COLO668 (cell line): ENCODE measurements at regions not wholly inside any gene's neighbourhood (a gene's known extent, or its start where the extent isn't known, plus 50 kb on each side); places are given as distances from the start of the nearest gene placed in this dataset.
"Not testable (repeated sequence)": the region's sequence is repeated elsewhere in the genome, so short reads cannot be mapped to it uniquely, and the experiment has no call there.

Source experiments
- DNase-seq: peaks from one replicate; lab custom pipeline; 2025; ENCODE audit not compliant: unreplicated experiment; lab: John Stamatoyannopoulos, UW

GRCh38 chr6:26795474-26796307 is 136.1 kb upstream of the ZNF322 start:
- not testable (repeated sequence) for DNase-seq

DNA sequence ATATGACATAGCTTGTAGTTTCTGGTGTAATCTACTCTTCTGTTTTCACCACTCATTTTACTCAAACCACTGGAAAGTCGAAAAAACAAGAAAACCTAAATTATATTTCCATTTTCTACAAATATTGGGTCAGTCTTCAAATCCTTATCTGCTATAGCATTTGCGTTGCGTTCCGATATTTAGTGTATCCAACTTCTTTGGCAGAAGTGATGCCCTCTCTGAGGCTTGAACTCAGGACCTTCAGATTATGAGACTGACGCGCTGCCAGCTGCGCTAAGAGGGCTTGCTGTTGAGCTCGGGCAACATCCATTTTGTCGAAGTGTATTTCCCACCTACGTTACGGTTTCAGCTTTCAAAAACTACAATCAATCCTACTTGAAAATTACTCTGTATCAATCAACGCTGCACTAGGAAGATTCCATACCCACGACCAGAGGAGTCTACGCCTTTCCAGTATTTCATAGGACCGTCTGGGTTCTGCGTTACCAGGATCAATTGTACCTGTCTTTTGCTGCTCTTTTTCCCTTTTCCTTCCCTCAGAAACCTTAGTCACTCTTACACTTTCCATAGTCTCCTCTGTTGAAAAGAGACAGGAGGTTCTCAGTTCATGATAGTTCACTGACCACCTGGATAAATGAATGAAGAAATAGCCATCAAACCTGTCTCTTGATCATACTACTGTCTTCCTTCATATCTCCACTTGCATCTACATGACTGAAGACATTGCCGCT is 140.5 kb upstream of the ZNF322 start:
- DNase-seq = not testable (repeated sequence)

DNA sequence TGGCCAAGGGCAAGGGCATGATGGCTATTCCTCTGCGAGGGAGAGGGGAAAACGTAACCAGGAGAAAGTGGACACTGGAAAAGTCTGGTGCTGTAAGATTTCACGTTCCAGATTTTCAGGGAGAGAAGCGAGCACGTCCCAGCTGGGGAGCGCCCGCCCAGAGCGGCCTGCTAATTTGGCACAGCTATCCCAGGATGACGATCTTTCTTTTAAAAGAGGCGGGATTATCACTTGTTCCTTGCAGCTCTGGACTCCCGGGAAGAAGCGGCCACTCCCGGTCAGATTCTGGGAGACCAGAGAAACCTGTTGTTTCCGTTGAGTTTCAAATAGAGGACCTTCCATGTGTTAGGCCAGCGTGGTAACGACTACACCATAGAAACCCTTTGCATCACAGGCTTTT is 144.2 kb upstream of the ZNF322 start:
- not testable (repeated sequence) for DNase-seq

- DNase-seq = not testable (repeated sequence)
These were observed 152.1 kb upstream of the ZNF322 start for GRCh38 chr6:26811486-26812116.

GRCh38 chr6:26818640-26819225 is 159.2 kb upstream of the ZNF322 start:
- not testable (repeated sequence) for DNase-seq

DNA sequence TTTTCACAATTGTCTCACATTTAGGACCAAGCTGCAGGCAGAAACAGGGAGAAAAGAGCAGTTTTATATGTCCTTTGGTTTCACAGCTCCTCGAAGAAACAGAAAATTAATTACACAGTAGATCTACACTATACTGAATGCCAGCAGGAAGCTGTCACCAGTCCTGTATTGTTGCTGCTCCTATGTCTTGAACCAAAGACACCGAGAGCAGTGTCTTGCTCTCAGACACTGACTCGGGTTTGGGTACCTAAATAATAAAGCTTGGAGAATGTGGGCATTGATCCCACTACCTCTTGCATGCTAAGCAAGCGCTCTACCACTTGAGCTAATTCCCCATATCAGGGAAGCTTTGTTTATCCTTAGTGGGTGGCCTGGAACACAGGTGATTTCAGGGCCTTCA is 168.4 kb upstream of the ZNF322 start:
- DNase-seq = not testable (repeated sequence)

DNA sequence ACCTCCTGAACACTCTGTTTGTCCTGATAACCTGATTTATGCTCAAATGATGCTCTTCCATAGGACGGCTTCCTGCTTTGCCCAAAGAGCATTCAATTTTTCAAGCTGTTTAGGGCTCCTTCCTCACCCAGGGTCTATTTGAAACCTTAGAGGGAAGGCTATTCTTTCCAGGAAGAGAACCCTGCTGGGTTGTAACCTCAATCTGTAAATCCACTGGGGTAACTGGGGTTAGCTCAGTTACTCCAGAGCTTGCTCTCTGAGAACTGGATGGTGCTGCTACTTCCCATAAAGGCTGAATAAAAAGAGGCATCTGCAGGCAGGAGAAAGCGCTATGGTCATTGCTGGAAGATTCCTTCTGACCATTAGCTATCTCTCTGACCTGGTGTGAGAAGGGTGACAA is 169.9 kb upstream of the ZNF322 start:
- not testable (repeated sequence) for DNase-seq

- not testable (repeated sequence) for DNase-seq
These were observed 171.4 kb upstream of the ZNF322 start for GRCh38 chr6:26830992-26831391.

DNA sequence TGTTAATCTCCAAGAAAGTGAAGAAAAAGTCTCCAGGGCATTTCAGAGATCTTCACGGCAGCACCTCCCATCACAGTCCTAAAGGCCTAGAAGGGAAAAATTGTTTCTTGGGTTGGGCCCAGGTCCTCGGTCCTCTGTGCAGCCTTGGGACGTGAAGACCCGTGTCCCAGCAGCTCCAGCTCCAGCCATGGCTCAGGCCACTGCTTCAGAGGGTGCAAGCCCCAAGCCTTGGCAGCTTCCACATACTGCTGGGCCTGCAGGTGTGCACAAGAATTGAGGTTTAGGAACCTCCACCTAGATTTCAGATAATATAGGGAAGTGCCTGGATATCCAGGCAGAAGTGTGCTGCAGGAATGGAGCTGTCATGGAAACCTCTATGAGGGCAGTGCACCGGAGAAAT is 176.2 kb upstream of the ZNF322 start:
- DNase-seq = not testable (repeated sequence)

GRCh38 chr6:26836657-26837056 is 177.1 kb upstream of the ZNF322 start:
- DNase-seq = not testable (repeated sequence)

DNA sequence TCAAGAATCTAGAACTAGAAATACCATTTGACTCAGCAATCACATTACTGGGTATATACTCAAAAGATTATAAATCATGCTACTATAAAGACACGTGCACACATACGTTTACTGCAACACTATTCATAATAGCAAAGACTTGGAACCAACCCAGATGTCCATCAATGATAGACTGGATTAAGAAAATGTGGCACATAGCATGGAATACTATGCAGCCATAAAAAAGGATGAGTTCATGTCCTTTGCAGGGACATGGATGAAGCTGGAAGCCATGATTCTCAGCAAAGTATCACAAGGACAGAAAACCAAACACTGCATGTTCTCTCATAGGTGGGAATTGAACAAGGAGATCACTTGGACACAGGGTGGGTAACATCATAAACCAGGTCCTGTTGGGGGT is 185.3 kb upstream of the ZNF322 start:
- not testable (repeated sequence) for DNase-seq

GRCh38 chr6:26857289-26857688 is 197.7 kb upstream of the ZNF322 start:
- DNase-seq = not testable (repeated sequence)

GRCh38 chr6:26859067-26859770 is 199.7 kb upstream of the ZNF322 start:
- DNase-seq = not testable (repeated sequence)

DNA sequence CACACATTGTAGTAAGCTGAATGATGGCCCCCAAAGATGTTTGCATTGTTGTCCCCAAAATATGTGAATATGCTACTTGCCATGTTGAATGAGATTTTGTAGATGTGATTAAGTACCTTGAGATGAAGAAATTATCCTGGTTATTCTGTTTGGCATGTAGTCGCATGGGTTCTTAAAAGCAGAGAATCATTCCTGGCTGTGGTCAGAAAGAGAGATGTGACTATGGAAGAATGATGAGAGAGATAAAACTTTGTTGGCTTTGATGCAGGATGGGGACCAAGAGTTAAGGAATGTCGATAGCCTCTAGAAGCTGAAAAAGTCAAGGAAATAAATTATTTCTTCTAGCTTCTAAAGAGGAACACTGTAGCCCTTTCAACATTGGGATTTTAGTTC is 200.2 kb upstream of the ZNF322 start:
- DNase-seq = not testable (repeated sequence)

DNA sequence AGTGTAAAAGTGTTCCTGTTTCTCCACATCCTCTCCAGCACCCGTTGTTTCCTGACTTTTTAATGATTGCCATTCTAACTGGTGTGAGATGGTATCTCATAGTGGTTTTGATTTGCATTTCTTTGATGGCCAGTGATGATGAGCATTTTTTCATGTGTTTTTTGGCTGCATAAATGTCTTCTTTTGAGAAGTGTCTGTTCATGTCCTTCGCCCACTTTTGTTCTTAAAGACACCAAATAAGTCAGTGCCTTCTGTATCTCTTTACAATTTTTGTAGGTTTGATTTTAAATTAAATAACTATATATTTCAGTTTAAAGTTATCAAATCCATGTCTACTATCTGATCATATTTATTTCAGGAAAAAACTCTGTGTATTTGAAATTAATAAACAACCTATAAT is 202.4 kb upstream of the ZNF322 start:
- DNase-seq = not testable (repeated sequence)

DNA sequence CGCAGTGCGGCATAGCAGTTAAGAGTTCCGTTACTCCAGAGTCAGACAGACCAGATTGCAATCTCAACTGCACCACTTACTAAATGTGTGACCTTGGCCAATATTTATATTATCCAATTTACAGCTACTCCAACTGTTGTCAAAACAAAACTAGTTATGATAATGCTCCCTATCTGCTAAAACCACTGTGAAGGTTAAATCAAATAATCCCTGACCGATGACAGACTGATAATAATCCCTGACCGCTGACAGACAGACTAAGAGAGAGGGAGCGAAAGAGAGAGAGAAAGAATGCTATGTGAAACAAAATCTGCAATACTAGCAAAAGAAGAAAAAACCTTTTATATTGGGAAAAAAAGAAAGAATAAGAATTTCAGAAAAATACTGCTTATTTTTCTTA is 204.1 kb upstream of the ZNF322 start:
- DNase-seq = not testable (repeated sequence)

DNA sequence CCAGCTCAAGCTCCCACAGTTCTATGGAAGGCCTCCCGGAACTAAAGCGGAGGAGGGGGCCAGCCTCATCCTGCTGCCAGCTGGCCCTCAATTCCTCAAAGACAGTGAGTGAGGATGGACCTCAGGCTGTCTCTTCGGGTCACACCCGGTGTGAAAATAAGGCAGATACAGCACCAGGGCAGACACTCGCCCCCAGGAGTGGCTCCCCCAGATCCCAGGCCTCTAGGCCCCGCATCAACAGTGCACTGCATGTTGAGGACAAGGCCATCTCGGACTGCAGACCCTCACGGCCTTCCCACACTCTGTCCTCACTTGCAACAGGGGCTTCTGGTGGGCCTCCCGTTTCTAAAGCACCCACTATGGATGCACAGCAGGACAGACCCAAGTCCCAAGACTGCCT is 239.2 kb upstream of the ZNF322 start:
- DNase-seq = not testable (repeated sequence)

DNA sequence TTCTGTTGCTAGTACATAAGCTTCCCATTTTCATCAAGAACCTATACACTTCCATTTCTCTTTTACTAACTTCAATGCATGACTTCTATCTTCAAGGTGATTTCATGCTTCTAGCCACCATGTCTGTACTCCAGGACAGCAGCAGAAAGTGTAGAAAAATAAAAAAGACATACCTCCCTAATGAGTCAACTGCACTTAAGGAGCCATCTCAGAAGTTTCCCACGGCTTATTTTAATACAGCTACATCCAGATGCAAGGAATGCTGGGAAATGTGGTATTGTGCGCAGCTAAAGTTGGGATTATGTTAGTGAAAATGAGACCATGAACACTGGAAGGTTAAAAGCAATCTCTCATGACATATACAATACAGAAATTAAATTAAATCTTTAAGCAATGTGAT is 264.7 kb upstream of the ZNF322 start:
- DNase-seq = not testable (repeated sequence)

DNA sequence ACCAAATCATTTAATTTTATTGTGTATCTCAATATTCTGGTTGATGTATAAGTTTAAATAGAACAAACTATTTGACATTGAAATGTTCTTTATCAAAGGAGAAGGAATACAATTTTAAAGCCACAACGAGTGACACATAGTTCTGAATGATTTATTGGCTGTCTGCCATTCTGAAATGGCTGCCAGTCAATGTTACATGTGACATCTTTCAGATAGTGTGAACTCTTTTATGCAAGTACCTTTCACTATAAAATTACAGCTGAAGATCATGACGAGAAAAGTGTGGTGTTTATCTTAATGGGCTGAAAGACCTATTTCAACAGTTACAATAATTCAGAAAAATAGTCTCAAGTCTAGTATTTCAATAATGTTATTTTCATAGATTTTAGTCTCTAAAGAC is 268.6 kb upstream of the ZNF322 start:
- DNase-seq = not testable (repeated sequence)

- DNase-seq = not testable (repeated sequence)
These were observed 277.7 kb upstream of the ZNF322 start for GRCh38 chr6:26937258-26937657.

DNA sequence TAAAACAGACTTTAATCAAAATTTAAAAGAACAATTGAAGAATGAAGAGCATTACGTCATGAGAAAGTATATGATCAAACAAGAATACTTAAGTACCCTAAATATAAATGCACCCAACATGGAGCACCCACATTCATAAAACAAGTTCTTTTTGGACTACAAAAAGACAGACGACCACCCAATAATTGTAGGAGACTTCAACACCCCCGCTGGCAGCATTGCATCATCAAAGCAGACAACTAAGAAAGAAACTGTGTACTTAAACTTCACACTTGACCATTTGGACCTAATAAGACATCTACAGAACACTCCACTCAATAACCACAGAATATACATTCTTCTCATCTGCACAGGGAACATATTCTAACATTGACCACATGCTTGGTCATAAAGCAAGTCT is 291.7 kb upstream of the ZNF322 start:
- not testable (repeated sequence) for DNase-seq
